Stimulated activated naive CD8-positive, alpha-beta T cell treated with anti-CD3 and anti-CD28 coated beads, Interleukin-15, Interleukin-2, amounts not matched to agents 100 ng/mL and 50 ng/mL, for 24 hours (primary cell): ENCODE measurements at regions not wholly inside any gene's neighbourhood (a gene's known extent, or its start where the extent isn't known, plus 50 kb on each side); places are given as distances from the start of the nearest gene placed in this dataset.

Experiments
- H3K27ac Mint-ChIP-seq: one replicate; pipeline ENCODE4 v1.8.0; 2021; ENCODE audit warnings: mild to moderate bottlenecking, mixed read lengths
- H3K27me3 Mint-ChIP-seq: one replicate; pipeline ENCODE4 v1.8.0; 2021; ENCODE audit warnings: mixed read lengths
- H3K36me3 Mint-ChIP-seq: one replicate; pipeline ENCODE4 v1.8.0; 2021; ENCODE audit warnings: low read depth, mixed read lengths
- H3K4me1 Mint-ChIP-seq: one replicate; pipeline ENCODE4 v1.8.0; 2021; ENCODE audit warnings: low read depth, mixed read lengths
- H3K4me3 Mint-ChIP-seq: one replicate; pipeline ENCODE4 v1.8.0; 2021; ENCODE audit warnings: mild to moderate bottlenecking, mixed read lengths
- H3K9me3 Mint-ChIP-seq: one replicate; pipeline ENCODE4 v1.8.0; 2021; ENCODE audit warnings: mixed read lengths

DNA sequence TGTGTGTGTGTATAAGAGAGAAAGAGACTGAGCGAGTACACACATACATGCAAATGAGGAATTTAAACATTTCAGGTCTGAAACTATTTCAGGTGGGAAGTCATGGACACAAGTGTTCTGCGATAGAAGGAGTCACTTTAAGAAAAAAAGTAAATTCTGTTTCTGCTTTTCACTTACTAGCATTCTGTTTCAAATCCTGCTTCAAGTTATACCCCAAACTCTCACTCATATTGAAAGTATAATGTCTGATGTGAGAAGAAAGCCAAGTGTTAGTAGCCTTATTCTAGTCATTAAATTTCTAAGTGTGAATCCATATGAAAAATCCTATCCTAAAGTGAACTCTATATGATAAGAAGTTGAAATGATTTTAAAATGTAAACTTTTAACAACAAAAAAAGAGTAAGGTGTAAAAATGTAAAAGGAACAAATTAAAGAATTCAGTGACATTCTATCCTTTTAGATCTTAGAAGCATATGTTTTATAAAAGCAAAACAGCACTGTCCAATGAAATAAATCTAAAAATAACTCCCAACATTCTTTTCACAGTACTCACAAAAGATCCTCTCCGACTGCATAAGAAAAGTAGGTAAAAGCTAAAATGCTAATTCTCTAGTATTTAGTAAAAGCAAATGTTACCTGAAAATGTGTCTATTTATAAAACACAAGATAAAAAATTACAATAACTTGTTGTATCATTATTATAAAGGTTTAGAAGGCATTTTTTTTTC is 570.6 kb downstream of the ZEB2 start:
- Mint-ChIP-seq H3K27ac (no peak overlapping the region), H3K36me3 (peaks cover 29% of the 10 kb centered on the region), H3K27me3 (no peaks in the 10 kb centered on the region), H3K4me3 (no peak overlapping the region), H3K9me3 (no peaks in the 10 kb centered on the region), H3K4me1 (peaks cover 4% of the 10 kb centered on the region)

DNA sequence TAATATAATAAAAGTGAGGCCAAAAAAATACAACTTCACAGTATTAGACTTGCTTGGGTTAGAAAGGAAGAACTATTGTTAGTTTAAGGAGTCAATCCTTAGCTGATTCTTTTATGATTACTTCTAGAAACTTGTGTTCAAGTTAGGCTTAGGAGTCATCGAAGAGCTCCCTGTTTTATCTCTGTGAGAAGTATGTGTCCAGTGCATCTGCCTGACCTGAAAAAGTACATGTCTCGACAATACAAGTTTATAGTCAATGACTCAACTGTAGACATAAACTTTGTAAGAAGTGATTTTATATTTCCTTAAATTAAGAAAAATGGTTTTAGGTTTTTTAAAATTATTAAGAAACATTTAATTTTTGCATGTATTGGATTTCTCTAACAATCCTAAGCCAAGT is 571.2 kb downstream of the ZEB2 start:
- Mint-ChIP-seq H3K36me3 (peaks cover 29% of the 10 kb centered on the region), H3K27ac (no peak overlapping the region), H3K4me1 (peaks cover 4% of the 10 kb centered on the region), H3K9me3 (no peaks in the 10 kb centered on the region), H3K27me3 (no peaks in the 10 kb centered on the region), H3K4me3 (no peak overlapping the region)

DNA sequence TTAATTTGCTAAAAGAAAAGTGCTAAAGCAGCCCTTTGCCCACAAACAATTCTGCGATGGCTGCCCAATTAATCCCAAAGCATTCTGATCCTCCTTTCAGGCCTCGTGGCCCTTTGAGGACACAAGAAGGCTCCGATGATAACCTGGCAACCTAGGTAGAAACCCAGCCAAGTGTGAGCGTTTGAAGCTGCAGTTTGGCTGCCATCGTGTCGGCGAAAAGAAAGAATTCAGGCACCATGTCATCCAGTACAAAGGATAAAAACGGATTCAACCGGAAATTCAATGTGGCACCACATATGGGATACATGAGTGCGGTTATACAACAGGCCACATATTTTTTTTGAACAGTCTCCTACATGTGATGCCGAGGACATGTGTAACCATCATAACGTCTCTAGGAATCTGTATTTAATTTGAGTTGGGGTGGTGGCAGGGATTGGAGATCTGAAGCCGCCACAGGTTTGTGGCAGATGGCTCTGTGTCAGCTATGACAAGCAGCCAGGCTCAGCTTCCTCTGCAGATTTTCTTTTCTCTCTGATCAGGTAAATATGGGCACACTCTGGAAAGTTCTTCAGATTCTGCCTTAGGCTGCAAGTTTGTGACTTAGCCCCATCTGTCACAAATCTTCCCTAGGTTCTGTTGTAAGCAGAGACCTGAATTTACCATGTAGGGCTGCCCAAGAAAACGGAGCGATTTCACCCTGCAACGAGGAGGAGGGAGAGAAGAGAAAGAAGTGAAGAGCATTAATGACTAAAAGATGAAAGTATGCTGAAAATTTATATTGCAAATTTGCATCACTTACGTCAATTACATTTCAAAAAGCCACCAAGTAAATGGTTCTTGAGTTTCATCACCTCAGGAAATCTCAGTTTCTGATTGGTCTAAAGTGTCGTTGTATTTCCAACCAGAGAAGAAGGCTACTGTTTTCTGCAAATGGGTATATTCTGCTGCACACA is 573.2 kb downstream of the ZEB2 start:
- H3K9me3 Mint-ChIP-seq = no peaks in the 10 kb centered on the region
- no peaks in the 10 kb centered on the region for H3K27me3 Mint-ChIP-seq
- no peak overlapping the region for H3K4me3 Mint-ChIP-seq
- peaks cover 35% of the 10 kb centered on the region for H3K36me3 Mint-ChIP-seq
- no peak overlapping the region for H3K27ac Mint-ChIP-seq
- H3K4me1 Mint-ChIP-seq = peaks cover 4% of the 10 kb centered on the region

DNA sequence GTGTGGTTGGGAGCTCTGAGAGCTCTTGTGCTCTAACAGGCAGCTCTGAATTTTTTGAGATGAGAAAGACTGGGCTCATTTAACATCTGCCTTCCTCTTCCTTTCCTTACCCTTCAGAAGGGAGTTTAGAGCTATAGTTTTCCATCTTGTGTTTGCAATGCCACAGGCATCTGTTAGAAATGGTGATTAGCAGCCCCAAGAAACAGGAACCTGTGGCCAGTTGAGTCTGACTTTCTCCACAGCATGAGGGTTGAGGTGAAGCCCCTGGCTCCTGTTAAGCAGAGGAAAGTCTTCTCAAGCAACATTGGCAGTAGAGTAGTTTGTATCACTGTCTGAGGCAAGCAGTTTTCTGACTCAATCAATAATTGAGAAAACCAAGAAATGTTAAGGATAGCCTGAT is 577.4 kb downstream of the ZEB2 start:
- Mint-ChIP-seq H3K4me3 (no peak overlapping the region), H3K36me3 (peaks cover 29% of the 10 kb centered on the region), H3K9me3 (no peaks in the 10 kb centered on the region), H3K27ac (no peak overlapping the region), H3K4me1 (peaks cover 18% of the 10 kb centered on the region), H3K27me3 (peaks cover 24% of the 10 kb centered on the region)

DNA sequence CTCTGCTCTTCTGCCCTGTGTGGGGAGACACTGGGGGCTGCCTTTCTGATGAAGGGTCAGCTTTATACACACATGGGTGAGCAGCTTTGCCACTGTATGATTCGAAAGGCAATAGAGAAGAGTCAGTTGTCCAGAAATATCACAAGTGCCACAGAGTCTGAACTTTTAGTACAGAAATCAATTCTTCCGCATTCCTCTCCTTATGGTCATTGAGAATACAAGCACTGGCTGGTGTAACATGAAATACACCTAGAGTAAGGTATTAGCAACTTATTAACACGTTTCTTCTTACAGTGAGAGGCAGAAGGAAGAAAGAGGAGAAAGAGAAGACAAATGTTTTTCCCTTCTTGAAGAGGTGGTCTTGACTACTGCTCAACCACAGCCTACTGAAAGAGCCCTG is 579.2 kb downstream of the ZEB2 start:
- peaks cover 17% of the 10 kb centered on the region for H3K4me1 Mint-ChIP-seq
- no peak overlapping the region for H3K27ac Mint-ChIP-seq
- no peaks in the 10 kb centered on the region for H3K9me3 Mint-ChIP-seq
- H3K27me3 Mint-ChIP-seq = peaks cover 33% of the 10 kb centered on the region
- H3K36me3 Mint-ChIP-seq = peaks cover 12% of the 10 kb centered on the region
- H3K4me3 Mint-ChIP-seq = no peak overlapping the region

DNA sequence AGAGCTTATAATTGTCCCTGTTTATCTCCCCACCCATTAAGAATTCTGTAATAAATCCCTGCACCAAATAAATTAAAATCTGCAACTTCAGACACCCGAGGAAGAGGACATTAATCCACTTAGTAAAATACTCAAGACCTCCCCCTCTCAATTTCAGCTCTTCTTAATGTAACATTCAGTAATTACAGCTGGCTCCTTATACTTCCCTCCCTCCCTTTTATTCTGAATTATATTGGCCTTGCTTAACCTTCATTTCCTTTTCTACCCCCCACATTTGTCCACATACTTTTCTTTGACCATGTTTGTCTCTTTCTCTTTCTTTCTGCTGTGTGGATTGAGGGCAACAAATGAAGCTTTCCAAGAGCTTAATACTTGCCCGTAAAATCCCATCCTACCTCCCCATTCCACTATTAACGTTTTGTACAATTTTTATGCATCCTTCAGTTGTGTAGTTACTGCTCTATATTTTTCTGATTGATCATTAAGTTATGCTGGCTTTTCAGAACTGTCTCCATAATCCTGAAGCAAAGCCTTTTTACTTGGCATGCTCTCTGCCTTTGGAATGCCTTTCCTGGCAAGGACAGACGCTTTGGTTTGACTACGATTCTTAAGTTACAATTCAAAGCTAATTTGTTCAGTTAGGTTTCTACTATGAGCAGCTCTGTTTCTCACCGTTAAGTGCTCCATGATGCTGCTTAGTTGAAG is 580.1 kb downstream of the ZEB2 start:
- peaks cover 17% of the 10 kb centered on the region for H3K4me1 Mint-ChIP-seq
- H3K4me3 Mint-ChIP-seq = no peak overlapping the region
- no peaks in the 10 kb centered on the region for H3K9me3 Mint-ChIP-seq
- H3K36me3 Mint-ChIP-seq = peaks cover 6% of the 10 kb centered on the region
- peaks cover 41% of the 10 kb centered on the region for H3K27me3 Mint-ChIP-seq
- H3K27ac Mint-ChIP-seq = no peak overlapping the region

DNA sequence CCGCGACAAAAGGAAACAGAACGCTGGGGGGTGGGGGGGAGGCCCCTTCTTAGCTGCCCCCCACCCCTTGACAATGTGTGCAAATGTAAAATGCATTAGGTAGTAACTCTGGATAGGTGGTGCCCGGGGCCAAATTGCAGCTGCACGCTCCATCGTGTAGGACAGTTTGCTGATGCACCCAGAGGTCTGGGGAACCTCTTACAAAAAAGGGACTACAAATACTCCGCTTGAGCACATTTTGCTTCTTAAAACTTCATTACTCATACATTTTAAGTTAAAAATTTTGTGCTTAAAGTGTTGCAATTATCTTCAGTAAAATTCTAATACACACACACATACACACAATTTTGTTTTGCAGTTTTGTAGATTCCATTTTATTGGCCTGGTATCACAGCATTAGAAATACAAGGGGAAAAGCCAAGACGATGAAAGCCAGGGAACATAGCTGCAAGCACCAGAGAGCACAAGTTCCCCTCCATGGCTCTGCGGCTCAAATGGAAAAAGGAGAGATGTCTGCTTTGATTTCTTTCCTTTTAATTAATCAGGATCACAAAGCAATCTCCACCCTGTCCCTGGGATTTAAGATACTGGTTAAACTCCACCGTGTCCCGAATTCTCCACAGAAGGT is 582.1 kb downstream of the ZEB2 start:
- peak overlapping the region; percentile 46 for H3K27ac Mint-ChIP-seq

DNA sequence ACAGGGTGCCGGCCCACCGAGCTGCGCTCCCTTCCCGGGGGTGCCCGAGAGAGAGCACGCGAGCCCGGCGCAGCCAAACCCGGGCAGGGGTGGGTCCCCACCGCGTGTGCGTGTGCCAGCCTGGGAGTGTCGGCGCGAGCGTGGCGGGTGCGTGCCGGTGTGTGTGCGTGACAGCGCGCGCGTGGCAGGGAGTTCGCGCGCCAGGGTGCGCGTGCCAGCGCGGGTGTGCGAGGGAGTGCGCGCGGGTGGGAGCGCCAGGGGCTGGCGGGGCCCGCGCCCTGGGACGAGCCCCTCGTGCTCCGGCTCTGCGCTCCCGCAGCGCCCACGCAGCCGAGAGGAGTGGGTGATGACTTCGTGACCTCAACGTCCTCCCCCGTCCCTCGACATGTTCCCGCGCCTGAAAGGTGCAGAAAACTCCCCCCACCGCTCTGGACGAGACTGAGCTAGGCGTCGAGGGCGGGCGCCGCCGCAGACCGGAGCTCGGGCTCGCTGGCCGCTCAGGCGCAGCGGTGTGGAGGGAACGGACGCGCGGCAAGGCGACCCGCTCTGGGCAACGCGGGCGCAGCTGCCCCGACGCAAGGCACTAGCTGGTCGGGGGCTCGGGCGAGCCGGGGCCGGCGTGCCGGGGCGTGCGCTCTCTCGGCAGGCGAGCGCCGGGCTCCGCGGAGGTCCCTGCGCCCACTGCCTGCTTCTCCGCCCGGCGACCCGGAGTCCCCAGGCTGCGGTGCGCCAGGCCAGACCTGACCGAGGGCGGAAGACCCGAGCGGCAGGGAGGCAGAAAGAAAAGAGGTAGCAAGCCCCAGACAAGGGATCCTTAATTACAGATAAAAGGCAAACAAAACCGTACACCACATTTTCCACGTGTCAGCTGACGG is 582.8 kb downstream of the ZEB2 start:
- H3K27ac Mint-ChIP-seq = peak overlapping the region; percentile 46
- H3K9me3 Mint-ChIP-seq = no peaks in the 10 kb centered on the region
- H3K36me3 Mint-ChIP-seq = peaks cover under 1% of the 10 kb centered on the region
- peaks cover 17% of the 10 kb centered on the region for H3K4me1 Mint-ChIP-seq
- H3K27me3 Mint-ChIP-seq = peaks cover 60% of the 10 kb centered on the region
- peak overlapping the region; percentile 61 for H3K4me3 Mint-ChIP-seq

More for the DNA sequence above, 582.1 kb downstream of the ZEB2 start:
- no peaks in the 10 kb centered on the region for H3K9me3 Mint-ChIP-seq
- peaks cover 55% of the 10 kb centered on the region for H3K27me3 Mint-ChIP-seq
- H3K4me3 Mint-ChIP-seq = peak overlapping the region; percentile 36
- peaks cover 17% of the 10 kb centered on the region for H3K4me1 Mint-ChIP-seq
- peaks cover 6% of the 10 kb centered on the region for H3K36me3 Mint-ChIP-seq

DNA sequence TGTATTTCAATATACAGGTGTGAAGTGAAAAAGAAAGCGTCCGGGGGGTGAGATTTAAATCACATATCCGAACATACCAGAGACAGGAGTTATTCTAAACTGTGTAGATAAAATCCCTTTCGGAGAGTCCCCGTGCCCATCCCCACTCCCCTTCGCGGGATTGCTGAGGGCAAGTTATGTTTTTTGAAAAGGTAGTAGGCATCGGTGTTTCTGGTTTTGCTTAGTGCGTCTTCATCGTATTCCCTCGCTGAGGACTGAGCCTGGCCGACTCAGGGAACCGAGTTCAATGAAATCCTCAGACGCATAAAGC is 583.4 kb downstream of the ZEB2 start:
- H3K4me1 Mint-ChIP-seq = peaks cover 17% of the 10 kb centered on the region
- peaks cover 66% of the 10 kb centered on the region for H3K27me3 Mint-ChIP-seq
- peak overlapping the region; percentile 61 for H3K4me3 Mint-ChIP-seq
- no peaks in the 10 kb centered on the region for H3K9me3 Mint-ChIP-seq
- peak overlapping the region; percentile 2 for H3K27ac Mint-ChIP-seq
- no peaks in the 10 kb centered on the region for H3K36me3 Mint-ChIP-seq

DNA sequence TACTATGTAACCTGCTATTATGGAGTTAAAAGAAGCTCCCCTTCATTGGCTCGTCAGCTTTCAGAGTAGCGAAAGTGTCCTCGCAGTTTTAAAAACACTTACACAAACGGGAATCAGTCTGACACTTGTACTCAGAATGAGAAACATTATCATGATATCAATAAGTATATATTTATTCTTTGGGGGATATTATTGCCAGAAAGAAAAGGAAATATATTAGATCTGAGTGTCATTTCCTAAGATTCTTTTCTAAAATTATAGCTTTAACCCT is 584.5 kb downstream of the ZEB2 start:
- H3K27ac Mint-ChIP-seq = no peak overlapping the region
- H3K27me3 Mint-ChIP-seq = peaks cover 72% of the 10 kb centered on the region
- H3K4me3 Mint-ChIP-seq = no peak overlapping the region
- no peaks in the 10 kb centered on the region for H3K9me3 Mint-ChIP-seq
- no peaks in the 10 kb centered on the region for H3K36me3 Mint-ChIP-seq
- peaks cover 13% of the 10 kb centered on the region for H3K4me1 Mint-ChIP-seq

DNA sequence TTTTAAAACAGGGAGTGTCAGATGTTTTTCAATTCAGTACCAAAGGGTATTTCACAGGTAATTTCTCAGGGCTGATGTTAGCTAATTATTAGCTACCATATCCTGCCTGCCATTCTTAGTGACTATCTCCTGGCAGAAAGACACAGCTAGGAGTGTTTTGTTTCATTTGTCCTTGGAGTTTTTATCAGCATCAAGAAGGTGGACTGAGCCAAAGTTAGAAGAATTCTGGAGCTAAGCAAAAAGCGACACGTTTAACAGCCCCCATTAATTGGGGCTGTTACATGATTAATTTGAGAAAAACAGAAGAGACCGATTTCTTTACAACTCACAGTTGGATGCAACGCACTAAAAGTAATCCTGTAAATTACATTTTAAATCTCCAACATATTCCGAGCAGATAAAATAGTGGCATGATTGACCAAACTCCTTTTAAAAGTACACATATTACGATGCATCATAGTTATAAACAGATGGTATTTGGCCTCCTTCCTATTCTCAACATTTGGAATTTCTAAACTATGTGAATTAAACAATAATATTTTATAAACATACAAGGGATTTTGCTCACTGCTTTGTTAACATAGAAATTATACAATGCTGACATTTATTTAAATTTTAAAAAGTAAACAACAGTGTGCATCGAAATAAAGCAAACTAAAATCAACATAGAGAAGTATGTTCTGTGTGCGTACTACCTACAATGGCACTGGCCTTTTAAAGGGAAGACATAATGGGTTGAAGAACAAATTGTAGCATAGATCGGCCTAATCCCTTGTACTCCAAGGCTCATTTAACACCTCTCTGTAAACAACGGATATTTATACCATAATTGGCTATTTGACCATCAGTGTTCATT is 585.1 kb downstream of the ZEB2 start:
- Mint-ChIP-seq H3K27ac (no peak overlapping the region), H3K4me1 (peaks cover 13% of the 10 kb centered on the region), H3K36me3 (no peaks in the 10 kb centered on the region), H3K4me3 (no peak overlapping the region), H3K27me3 (peaks cover 70% of the 10 kb centered on the region), H3K9me3 (no peaks in the 10 kb centered on the region)

DNA sequence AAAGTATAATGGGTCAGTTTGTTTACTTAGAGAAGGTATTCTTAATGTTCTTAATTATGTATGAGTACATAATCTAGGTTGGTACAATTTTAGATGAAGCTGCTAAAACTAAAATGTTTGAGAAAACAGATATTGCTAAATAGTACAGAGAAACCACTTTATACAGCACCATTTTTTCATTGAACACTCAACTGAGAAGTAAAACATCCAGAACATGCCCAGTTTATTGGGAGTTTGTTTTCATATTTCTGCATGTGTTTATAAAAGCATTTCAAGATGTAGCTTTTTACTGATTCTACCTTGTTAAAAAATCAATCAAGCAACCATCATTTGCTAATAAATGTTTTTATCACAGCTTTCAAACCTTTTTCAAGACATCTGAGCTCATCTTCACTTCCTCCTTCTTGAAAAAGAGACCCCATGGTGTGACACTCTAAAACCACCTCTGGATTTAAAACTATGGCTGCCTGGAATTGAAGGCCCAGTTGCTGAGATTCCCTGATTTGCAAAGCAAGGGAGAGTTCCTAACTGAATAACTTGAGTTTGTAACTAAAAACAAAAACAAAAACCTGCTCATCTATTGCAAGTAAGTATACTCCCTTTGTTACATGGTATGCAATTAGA is 585.9 kb downstream of the ZEB2 start:
- no peak overlapping the region for H3K4me3 Mint-ChIP-seq
- no peaks in the 10 kb centered on the region for H3K9me3 Mint-ChIP-seq
- peaks cover 67% of the 10 kb centered on the region for H3K27me3 Mint-ChIP-seq
- H3K4me1 Mint-ChIP-seq = peaks cover 10% of the 10 kb centered on the region
- H3K27ac Mint-ChIP-seq = no peak overlapping the region
- H3K36me3 Mint-ChIP-seq = no peaks in the 10 kb centered on the region

DNA sequence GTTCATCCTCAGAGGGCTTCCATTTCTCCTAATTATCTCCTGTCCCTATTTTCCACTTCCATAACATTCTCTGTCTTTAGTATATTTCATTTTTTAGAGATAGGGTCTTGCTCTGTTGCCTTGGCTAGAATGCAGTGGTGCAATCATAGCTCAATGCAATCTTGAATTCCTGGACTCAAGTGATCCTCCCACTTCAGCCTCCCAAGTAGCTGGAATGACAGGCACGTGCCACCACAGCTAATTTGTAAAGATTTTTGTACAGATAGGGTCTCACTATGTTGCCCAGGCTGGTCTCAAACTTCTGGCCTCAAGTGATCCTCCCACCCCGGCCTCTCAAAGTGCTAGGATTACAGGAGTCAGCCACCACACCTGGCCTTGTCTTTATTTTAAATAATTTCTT is 589.0 kb downstream of the ZEB2 start:
- Mint-ChIP-seq H3K27ac (no peak overlapping the region), H3K36me3 (no peaks in the 10 kb centered on the region), H3K9me3 (no peaks in the 10 kb centered on the region), H3K4me1 (no peaks in the 10 kb centered on the region), H3K27me3 (peaks cover 59% of the 10 kb centered on the region), H3K4me3 (no peak overlapping the region)
